Upper lobe of left lung (tissue), 6 donors: ENCODE measurements at regions not wholly inside any gene's neighbourhood (a gene's known extent, or its start where the extent isn't known, plus 50 kb on each side); places are given as distances from the start of the nearest gene placed in this dataset.
"Not testable (repeated sequence)": the region's sequence is repeated elsewhere in the genome, so short reads cannot be mapped to it uniquely, and the experiment has no call there.

ENCODE experiments used
- ATAC-seq, 2 donors: fragments of 200-7000 bp; cut with Tn5 transposase; one replicate each; pipeline ENCODE4 v1.9.1; 2022; ENCODE audit warnings: mild to moderate bottlenecking in 2 of 2, moderate library complexity in 2 of 2; ENCODE audit not compliant: low FRiP score in 2 of 2
- DNase-seq, 2 donors: peaks; one replicate each; pipeline ENCODE4 v3.0.0-alpha.2; 2019 to 2020
- H3K27ac ChIP-seq, 4 donors: fragments of 200-600 bp; sonication (generic); one replicate each; pipeline ENCODE4 v1.5.1; 2016 to 2019
- H3K27me3 ChIP-seq, 4 donors: fragments of 200-600 bp; sonication (generic); one replicate each; pipeline ENCODE4 v1.5.1; 2017 to 2019
- H3K36me3 ChIP-seq, 4 donors: fragments of 200-600 bp; sonication (generic); one replicate each; pipeline ENCODE4 v1.5.1; 2016 to 2019
- H3K4me1 ChIP-seq, 4 donors: fragments of 200-600 bp; sonication (generic); one replicate each; pipeline ENCODE4 v1.5.1; 2018 to 2019
- H3K4me3 ChIP-seq, 4 donors: fragments of 200-600 bp; sonication (generic); one replicate each; pipeline ENCODE4 v1.5.1; 2017 to 2019; ENCODE audit warnings: mild to moderate bottlenecking in 2 of 4, moderate library complexity in 1 of 4
- H3K9me3 ChIP-seq, 4 donors: fragments of 200-600 bp; sonication (generic); one replicate each; pipeline ENCODE4 v1.5.1; 2018 to 2019
- EP300 ChIP-seq, 4 donors: sonication (generic); formaldehyde crosslinking; IDR thresholded peaks; one replicate each; pipeline ENCODE4 v1.5.1; 2017; ENCODE audit warnings: antibody characterized with exemption in 4 of 4, control low read depth in 2 of 4
- POLR2A ChIP-seq, 4 donors: fragments of 450-650 bp; IDR thresholded peaks; one replicate each; pipeline ENCODE4 v1.5.1; 2016 to 2017; ENCODE audit warnings: antibody characterized with exemption in 4 of 4, mild to moderate bottlenecking in 2 of 4
- POLR2AphosphoS5 ChIP-seq, 2 donors: sonication (generic); formaldehyde crosslinking; IDR thresholded peaks; one replicate each; pipeline ENCODE4 v1.5.1; 2017; ENCODE audit warnings: antibody characterized with exemption in 2 of 2
- WGBS, 2 donors: methylation state at CpG; one replicate each; pipeline ENCODE4 v1.1.5; 2017 to 2018; 5-methylcytosine and 5-hydroxymethylcytosine counted together
- TF ChIP-seq, protein P1 (sequence below), 6 experiments: fragments of 450-650 bp in 4 of 6; fragments of 200-600 bp in 2 of 6; sonication (generic) in 2 of 6; IDR thresholded peaks; one replicate each; pipeline ENCODE4 v1.5.1; 2016 to 2019; ENCODE audit warnings: antibody characterized with exemption in 6 of 6
- donor health status: DM: no; HTN: no; CAD: no; lungs with moderate emphysema.
- donor health status: DM: no; HTN: yes; CAD: no; lungs with severe emphysema.

DNA sequence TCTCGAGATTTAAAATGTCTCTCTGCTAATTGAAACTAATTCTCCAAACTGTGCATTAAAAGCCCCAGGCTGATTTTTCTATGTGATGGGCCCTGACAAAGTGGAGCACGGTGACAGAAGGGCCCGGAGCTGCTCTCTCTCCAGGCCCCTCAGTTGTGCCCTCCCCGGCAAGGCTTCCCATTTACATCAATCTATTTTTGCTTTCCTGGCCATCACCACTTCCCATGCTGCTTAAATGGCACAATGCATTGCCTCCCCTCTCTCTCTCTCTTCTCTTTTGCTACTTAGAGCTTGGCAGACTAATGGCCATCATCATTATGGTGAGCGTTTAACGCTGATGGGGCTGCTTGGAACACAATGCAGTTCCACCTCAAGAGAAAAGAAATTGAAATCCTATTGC lies 270.7 kb upstream of the DIO3 start:
- 71 to 83% methylated on average over 6 of the region's 6 CpGs for WGBS, 2 donors
- ATAC-seq (no peak), DNase-seq (no peak)
- Histone ChIP-seq H3K9me3 (no peaks in the 10 kb centered on the region), H3K4me3 (no peak overlapping the region), H3K4me1 (no peaks in the 10 kb centered on the region), H3K27me3 (no peaks in the 10 kb centered on the region), H3K27ac (no peak overlapping the region), H3K36me3 (no peaks in the 10 kb centered on the region)
- TF ChIP-seq, protein P1, sequence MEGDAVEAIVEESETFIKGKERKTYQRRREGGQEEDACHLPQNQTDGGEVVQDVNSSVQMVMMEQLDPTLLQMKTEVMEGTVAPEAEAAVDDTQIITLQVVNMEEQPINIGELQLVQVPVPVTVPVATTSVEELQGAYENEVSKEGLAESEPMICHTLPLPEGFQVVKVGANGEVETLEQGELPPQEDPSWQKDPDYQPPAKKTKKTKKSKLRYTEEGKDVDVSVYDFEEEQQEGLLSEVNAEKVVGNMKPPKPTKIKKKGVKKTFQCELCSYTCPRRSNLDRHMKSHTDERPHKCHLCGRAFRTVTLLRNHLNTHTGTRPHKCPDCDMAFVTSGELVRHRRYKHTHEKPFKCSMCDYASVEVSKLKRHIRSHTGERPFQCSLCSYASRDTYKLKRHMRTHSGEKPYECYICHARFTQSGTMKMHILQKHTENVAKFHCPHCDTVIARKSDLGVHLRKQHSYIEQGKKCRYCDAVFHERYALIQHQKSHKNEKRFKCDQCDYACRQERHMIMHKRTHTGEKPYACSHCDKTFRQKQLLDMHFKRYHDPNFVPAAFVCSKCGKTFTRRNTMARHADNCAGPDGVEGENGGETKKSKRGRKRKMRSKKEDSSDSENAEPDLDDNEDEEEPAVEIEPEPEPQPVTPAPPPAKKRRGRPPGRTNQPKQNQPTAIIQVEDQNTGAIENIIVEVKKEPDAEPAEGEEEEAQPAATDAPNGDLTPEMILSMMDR (IDR thresholded peaks at IDR 0.05), result no peak
- TF ChIP-seq POLR2A (IDR thresholded peaks at IDR 0.05), result no peak
- no peak for TF ChIP-seq POLR2AphosphoS5 (IDR thresholded peaks at IDR 0.05)
- TF ChIP-seq EP300 (IDR thresholded peaks at IDR 0.05), result no peak

DNA sequence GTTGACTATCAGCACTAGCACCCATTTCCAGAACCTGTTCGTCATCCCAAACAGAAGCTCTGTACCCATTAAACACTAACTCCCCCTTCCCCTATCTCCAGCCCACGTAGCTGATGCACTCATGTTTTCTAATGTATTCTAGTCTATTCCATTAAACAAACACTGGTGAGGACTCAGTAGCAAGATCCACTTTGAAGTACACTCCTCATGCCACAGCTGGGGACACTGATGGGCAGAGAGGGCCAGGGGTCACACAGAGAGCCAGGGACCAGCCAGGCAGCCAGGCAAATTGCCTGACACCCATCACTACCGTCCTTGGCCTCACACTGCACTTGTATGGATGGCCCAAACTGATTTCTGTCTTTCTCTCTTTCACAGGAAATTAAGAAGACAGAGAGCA lies 269.9 kb upstream of the DIO3 start:
- no peak overlapping the region for H3K4me3 ChIP-seq
- no peaks in the 10 kb centered on the region for H3K27me3 ChIP-seq
- ATAC-seq, result no peak
- WGBS, 2 donors, result 56 to 58% methylated on average over 3 of the region's 3 CpGs
- H3K36me3 ChIP-seq, result no peaks in the 10 kb centered on the region
- no peak overlapping the region for H3K27ac ChIP-seq
- H3K4me1 ChIP-seq, result no peaks in the 10 kb centered on the region
- DNase-seq, result no peak
- H3K9me3 ChIP-seq, result peaks cover 0 to 2% (median under 1%) of the 10 kb centered on the region in 4 donors
- no peak for TF ChIP-seq EP300 (IDR thresholded peaks at IDR 0.05)
- TF ChIP-seq, protein P1 (IDR thresholded peaks at IDR 0.05), result no peak
- TF ChIP-seq POLR2AphosphoS5 (IDR thresholded peaks at IDR 0.05), result no peak
- no peak for TF ChIP-seq POLR2A (IDR thresholded peaks at IDR 0.05)

DNA sequence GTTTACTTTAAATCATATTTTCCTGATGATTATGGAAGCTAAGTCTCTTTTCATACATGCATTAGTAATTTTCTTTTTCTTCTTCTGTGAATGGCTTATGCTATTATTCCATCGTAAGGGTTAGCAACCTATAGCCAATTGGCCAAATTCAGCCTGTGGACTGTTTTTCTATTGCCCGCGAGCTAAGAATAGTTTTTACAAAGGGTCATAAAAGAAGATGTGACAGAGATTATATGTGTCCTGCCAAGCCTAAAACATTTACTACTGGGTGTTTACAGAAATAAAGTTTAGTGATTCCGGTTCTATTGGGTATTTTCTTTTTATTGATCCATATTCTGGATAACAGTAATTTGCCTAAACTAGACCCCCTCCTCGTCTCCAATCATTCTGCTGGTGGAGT lies 268.8 kb upstream of the DIO3 start:
- no peaks in the 10 kb centered on the region for H3K4me1 ChIP-seq
- no peaks in the 10 kb centered on the region for H3K27me3 ChIP-seq
- no peaks in the 10 kb centered on the region for H3K36me3 ChIP-seq
- H3K27ac ChIP-seq, result no peak overlapping the region
- DNase-seq (no peak), ATAC-seq (no peak)
- TF ChIP-seq EP300 (IDR thresholded peaks at IDR 0.05) (no peak), POLR2AphosphoS5 (IDR thresholded peaks at IDR 0.05) (no peak), POLR2A (IDR thresholded peaks at IDR 0.05) (no peak)
- TF ChIP-seq, protein P1 (IDR thresholded peaks at IDR 0.05), result no peak
- no peak overlapping the region for H3K4me3 ChIP-seq
- 83 to 84% methylated on average over 5 of the region's 5 CpGs for WGBS, 2 donors
- peaks cover 0 to 12% (median 1%) of the 10 kb centered on the region in 4 donors for H3K9me3 ChIP-seq

DNA sequence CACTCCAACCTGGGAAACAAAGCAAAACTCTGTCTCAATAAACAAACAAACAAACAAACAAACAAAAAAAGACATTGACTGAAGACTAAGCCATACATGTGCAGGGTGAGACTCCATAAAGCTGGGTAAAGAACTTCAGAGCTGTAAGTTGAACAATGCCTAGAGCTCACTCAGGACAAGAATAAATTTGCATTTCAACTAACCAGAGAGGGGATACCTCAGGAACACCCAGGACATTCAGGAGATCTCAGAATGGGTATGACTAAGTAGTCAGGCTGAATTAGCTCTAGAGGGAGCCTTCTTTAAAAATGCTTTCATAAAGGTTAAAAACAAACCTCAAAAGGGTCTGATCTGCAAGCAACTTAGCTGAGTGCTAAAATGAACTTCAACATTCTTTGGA lies 267.7 kb upstream of the DIO3 start:
- DNase-seq, result no peak
- Histone ChIP-seq H3K36me3 (no peaks in the 10 kb centered on the region), H3K4me3 (no peak overlapping the region), H3K9me3 (peaks cover 0 to 19% (median 1%) of the 10 kb centered on the region in 4 donors), H3K4me1 (no peaks in the 10 kb centered on the region), H3K27me3 (no peaks in the 10 kb centered on the region), H3K27ac (no peak overlapping the region)
- TF ChIP-seq POLR2AphosphoS5 (IDR thresholded peaks at IDR 0.05) (no peak), POLR2A (IDR thresholded peaks at IDR 0.05) (no peak), EP300 (IDR thresholded peaks at IDR 0.05) (no peak)
- TF ChIP-seq, protein P1 (IDR thresholded peaks at IDR 0.05), result no peak
- no peak for ATAC-seq

DNA sequence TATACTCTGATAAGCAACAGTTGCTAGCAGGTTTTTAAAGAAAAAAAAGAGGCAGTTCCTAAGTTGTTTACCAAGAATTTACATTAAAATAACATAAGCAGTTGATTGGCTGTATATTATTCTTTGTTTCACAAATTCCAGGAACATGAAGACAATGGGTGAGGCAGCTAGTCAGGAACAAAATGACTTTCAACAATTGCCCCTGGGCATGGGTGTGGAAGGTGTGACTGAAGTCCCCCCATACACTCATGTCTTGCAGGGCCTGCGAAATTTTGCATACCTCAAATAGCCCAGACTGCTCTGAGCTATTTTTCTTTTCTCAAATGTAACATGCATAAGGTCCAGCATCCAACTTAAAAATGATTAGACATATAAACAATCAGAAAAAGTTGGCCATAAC lies 267.2 kb upstream of the DIO3 start:
- Histone ChIP-seq H3K4me3 (no peak overlapping the region), H3K27ac (no peak overlapping the region), H3K36me3 (no peaks in the 10 kb centered on the region), H3K4me1 (no peaks in the 10 kb centered on the region), H3K27me3 (no peaks in the 10 kb centered on the region), H3K9me3 (peaks cover 0 to 19% (median 1%) of the 10 kb centered on the region in 4 donors)
- ATAC-seq (no peak), DNase-seq (no peak)
- WGBS, 2 donors, result 61 to 75% methylated on average over 1 of the region's 1 CpG
- TF ChIP-seq, protein P1 (IDR thresholded peaks at IDR 0.05), result no peak
- TF ChIP-seq POLR2A (IDR thresholded peaks at IDR 0.05) (no peak), POLR2AphosphoS5 (IDR thresholded peaks at IDR 0.05) (no peak), EP300 (IDR thresholded peaks at IDR 0.05) (no peak)

DNA sequence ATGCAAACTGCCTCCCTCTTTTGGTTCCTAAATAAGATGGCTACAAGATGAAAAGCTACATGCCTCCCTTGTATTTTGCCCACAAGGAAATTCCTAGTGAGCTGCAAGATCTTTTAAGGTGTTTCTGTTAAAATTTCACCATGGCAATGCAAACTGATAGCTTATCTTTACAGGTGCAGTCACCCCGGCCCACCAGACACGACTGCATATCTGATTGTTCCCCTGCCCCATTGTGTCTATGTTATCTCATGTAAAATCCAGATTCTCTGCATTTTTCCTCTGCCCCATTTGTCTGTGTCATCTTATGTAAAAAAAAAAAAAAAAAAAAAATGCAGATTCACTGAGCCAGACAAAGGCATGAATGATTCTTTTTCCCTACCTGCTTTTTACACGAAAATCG lies 261.5 kb upstream of the DIO3 start:
- H3K4me1 ChIP-seq, H3K36me3 ChIP-seq, H3K27ac ChIP-seq, H3K27me3 ChIP-seq, DNase-seq, ATAC-seq, H3K4me3 ChIP-seq: not testable (repeated sequence)
- WGBS, 2 donors, result 44 to 47% methylated on average over 4 of the region's 4 CpGs
- H3K9me3 ChIP-seq, result peaks cover 0 to 19% (median 1%) of the 10 kb centered on the region in 4 donors
